Gastroesophageal sphincter (tissue), 4 donors: ENCODE measurements at regions not wholly inside any gene's neighbourhood (a gene's known extent, or its start where the extent isn't known, plus 50 kb on each side); places are given as distances from the start of the nearest gene placed in this dataset.

Experiments
- ATAC-seq: fragments of 150-250 bp; one replicate; pipeline ENCODE4 v1.9.1; 2016; ENCODE audit warnings: mild to moderate bottlenecking, moderate library complexity
- H3K27ac ChIP-seq, 4 donors: fragments of 200-600 bp; sonication (generic) in 3 of 4; 1 replicate in 3 of 4; 2 replicates in 1 of 4; pipeline ENCODE4 v1.5.1; 2016 to 2019
- H3K27me3 ChIP-seq: fragments of 200-600 bp; sonication (generic); one replicate; pipeline ENCODE4 v1.5.1; 2019
- H3K36me3 ChIP-seq, 2 donors: fragments of 200-600 bp; sonication (generic); one replicate each; pipeline ENCODE4 v1.5.1; 2019; ENCODE audit warnings: control low read depth in 1 of 2
- H3K4me1 ChIP-seq, 3 donors: fragments of 200-600 bp; sonication (generic); 1 replicate in 2 of 3; 2 replicates in 1 of 3; pipeline ENCODE4 v1.5.1; 2016 to 2019; ENCODE audit warnings: control low read depth in 2 of 3
- H3K4me3 ChIP-seq, 2 donors: fragments of 200-600 bp; sonication (generic); one replicate each; pipeline ENCODE4 v1.5.1; 2019; ENCODE audit warnings: mild to moderate bottlenecking in 1 of 2, moderate library complexity in 1 of 2
- H3K9me3 ChIP-seq, 3 donors: fragments of 200-600 bp; sonication (generic); one replicate each; pipeline ENCODE4 v1.5.1; 2017 to 2019; ENCODE audit warnings: control low read depth in 2 of 3
- EP300 ChIP-seq: sonication (generic); formaldehyde crosslinking; IDR thresholded peaks from one replicate; pipeline ENCODE4 v1.6.1; 2017; ENCODE audit warnings: antibody characterized with exemption, mild to moderate bottlenecking
- POLR2A ChIP-seq, 2 donors: fragments of 450-650 bp; IDR thresholded peaks; one replicate each; pipeline ENCODE4 v1.6.1; 2017; ENCODE audit warnings: antibody characterized with exemption in 2 of 2, mild to moderate bottlenecking in 2 of 2, moderate library complexity in 1 of 2
- POLR2AphosphoS5 ChIP-seq: sonication (generic); formaldehyde crosslinking; IDR thresholded peaks from one replicate; pipeline ENCODE4 v1.6.1; 2017; ENCODE audit warnings: antibody characterized with exemption
- WGBS, 2 donors: methylation state at CpG; one replicate each; pipeline ENCODE4 v1.1.5; 2018; ENCODE audit warnings: low coverage in 1 of 2; 5-methylcytosine and 5-hydroxymethylcytosine counted together
- TF ChIP-seq, protein P1 (sequence below), 4 experiments: fragments of 200-600 bp in 2 of 4; fragments of 450-650 bp in 2 of 4; sonication (generic) in 1 of 4; IDR thresholded peaks; one replicate each; pipeline ENCODE4 v1.5.1; 2017 to 2019; ENCODE audit warnings: antibody characterized with exemption in 4 of 4, mild to moderate bottlenecking in 2 of 4, moderate library complexity in 2 of 4

GRCh38 chr18:38902796-38903195, 1337.2 kb upstream of the CELF4 start:
- TF ChIP-seq POLR2A (IDR thresholded peaks at IDR 0.05) (no peak), POLR2AphosphoS5 (no peak), EP300 (no peak)
- TF ChIP-seq, protein P1, sequence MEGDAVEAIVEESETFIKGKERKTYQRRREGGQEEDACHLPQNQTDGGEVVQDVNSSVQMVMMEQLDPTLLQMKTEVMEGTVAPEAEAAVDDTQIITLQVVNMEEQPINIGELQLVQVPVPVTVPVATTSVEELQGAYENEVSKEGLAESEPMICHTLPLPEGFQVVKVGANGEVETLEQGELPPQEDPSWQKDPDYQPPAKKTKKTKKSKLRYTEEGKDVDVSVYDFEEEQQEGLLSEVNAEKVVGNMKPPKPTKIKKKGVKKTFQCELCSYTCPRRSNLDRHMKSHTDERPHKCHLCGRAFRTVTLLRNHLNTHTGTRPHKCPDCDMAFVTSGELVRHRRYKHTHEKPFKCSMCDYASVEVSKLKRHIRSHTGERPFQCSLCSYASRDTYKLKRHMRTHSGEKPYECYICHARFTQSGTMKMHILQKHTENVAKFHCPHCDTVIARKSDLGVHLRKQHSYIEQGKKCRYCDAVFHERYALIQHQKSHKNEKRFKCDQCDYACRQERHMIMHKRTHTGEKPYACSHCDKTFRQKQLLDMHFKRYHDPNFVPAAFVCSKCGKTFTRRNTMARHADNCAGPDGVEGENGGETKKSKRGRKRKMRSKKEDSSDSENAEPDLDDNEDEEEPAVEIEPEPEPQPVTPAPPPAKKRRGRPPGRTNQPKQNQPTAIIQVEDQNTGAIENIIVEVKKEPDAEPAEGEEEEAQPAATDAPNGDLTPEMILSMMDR (IDR thresholded peaks at IDR 0.05) = no peak
- ATAC-seq = no peak
- Histone ChIP-seq H3K27me3 (no peaks in the 10 kb centered on the region), H3K36me3 (no peaks in the 10 kb centered on the region), H3K4me1 (no peaks in the 10 kb centered on the region), H3K4me3 (no peak overlapping the region), H3K27ac (no peak overlapping the region), H3K9me3 (no peaks in the 10 kb centered on the region)
- 28% methylated on average over 2 of the region's 2 CpGs; no CpG with 5 or more reads in 1 of the 2 donors for WGBS, 2 donors

- ATAC-seq = no peak
- Histone ChIP-seq H3K27ac (no peak overlapping the region), H3K4me1 (no peaks in the 10 kb centered on the region), H3K4me3 (no peak overlapping the region), H3K36me3 (no peaks in the 10 kb centered on the region), H3K27me3 (no peaks in the 10 kb centered on the region), H3K9me3 (no peaks in the 10 kb centered on the region)
- no peak for TF ChIP-seq POLR2A (IDR thresholded peaks at IDR 0.05)
- TF ChIP-seq POLR2AphosphoS5 = no peak
- TF ChIP-seq, protein P1 (IDR thresholded peaks at IDR 0.05) = no peak
- TF ChIP-seq EP300 = no peak
- WGBS, 2 donors = 79 to 82% methylated on average over 4 of the region's 4 CpGs
Observed at GRCh38 chr18:38900445-38900844, 1334.8 kb upstream of the CELF4 start.

- no peak overlapping the region for H3K4me3 ChIP-seq
- H3K27me3 ChIP-seq = no peaks in the 10 kb centered on the region
- TF ChIP-seq, protein P1 (IDR thresholded peaks at IDR 0.05) = no peak
- no peak for TF ChIP-seq EP300
- TF ChIP-seq POLR2AphosphoS5 = no peak
- no peak for TF ChIP-seq POLR2A (IDR thresholded peaks at IDR 0.05)
- H3K36me3 ChIP-seq = no peaks in the 10 kb centered on the region
- 83 to 100% methylated on average over 1 to 2 of the region's 2 CpGs for WGBS, 2 donors
- no peaks in the 10 kb centered on the region for H3K4me1 ChIP-seq
- H3K27ac ChIP-seq = no peak overlapping the region
- no peak for ATAC-seq
- no peaks in the 10 kb centered on the region for H3K9me3 ChIP-seq
Observed at GRCh38 chr18:38900031-38900430, 1334.4 kb upstream of the CELF4 start.

DNA sequence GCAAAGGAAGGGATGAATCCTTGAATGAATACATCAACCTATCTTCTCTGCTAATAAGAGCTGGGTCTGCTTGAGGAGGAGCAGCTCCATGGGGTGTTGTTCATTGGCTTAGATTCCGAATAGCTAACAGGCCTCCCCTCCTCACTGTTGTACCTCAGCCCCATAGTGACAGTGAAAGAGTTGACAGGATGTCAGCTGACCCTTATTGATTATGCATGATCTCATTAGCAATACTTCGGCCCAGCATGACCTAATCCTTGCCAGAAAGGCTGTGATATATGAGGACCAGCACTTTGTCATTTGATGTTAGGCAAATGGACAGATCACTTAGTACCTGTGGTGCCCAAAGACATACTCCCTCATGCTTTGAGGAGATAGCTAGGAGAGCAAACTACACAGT, 1333.7 kb upstream of the CELF4 start:
- H3K36me3 ChIP-seq = no peaks in the 10 kb centered on the region
- no peaks in the 10 kb centered on the region for H3K27me3 ChIP-seq
- no peaks in the 10 kb centered on the region for H3K9me3 ChIP-seq
- ATAC-seq = no peak
- no peak for TF ChIP-seq EP300
- TF ChIP-seq POLR2AphosphoS5 = no peak
- TF ChIP-seq, protein P1 (IDR thresholded peaks at IDR 0.05) = no peak
- TF ChIP-seq POLR2A (IDR thresholded peaks at IDR 0.05) = no peak
- no peak overlapping the region for H3K4me3 ChIP-seq
- no peaks in the 10 kb centered on the region for H3K4me1 ChIP-seq
- no peak overlapping the region for H3K27ac ChIP-seq
- 91 to 100% methylated on average over 1 to 2 of the region's 2 CpGs for WGBS, 2 donors

- ATAC-seq = no peak
- WGBS, 2 donors = 51 to 86% methylated on average over 3 of the region's 3 CpGs
Observed at GRCh38 chr18:38898167-38898566, 1332.6 kb upstream of the CELF4 start.

More at GRCh38 chr18:38898167-38898566, 1332.6 kb upstream of the CELF4 start:
- Histone ChIP-seq H3K9me3 (no peaks in the 10 kb centered on the region), H3K27me3 (no peaks in the 10 kb centered on the region), H3K27ac (no peak overlapping the region), H3K4me1 (no peaks in the 10 kb centered on the region), H3K4me3 (no peak overlapping the region), H3K36me3 (no peaks in the 10 kb centered on the region)
- TF ChIP-seq POLR2AphosphoS5 (no peak), POLR2A (IDR thresholded peaks at IDR 0.05) (no peak), EP300 (no peak)
- TF ChIP-seq, protein P1 (IDR thresholded peaks at IDR 0.05) = no peak
